OCI-LY7 (cell line): ENCODE measurements at regions not wholly inside any gene's neighbourhood (a gene's known extent, or its start where the extent isn't known, plus 50 kb on each side); places are given as distances from the start of the nearest gene placed in this dataset.

Source experiments
- BruUV-seq: library from RNA; stranded (reverse); fragments of 400-500 nt; replicated peaks from 2 replicates; lab custom pipeline; 2021; lab: Mats Ljungman, UMichigan
- CTCF ChIA-PET: fragments of 300-600 bp; sonication (Branson Sonifier 250); formaldehyde crosslinking; loops from one replicate; lab custom pipeline; 2022; ENCODE audit warnings: antibody characterized with exemption; ENCODE audit not compliant: unreplicated experiment; lab: Charles Lee
- POLR2A ChIA-PET: fragments of 300-600 bp; sonication (Branson Sonifier 250); formaldehyde crosslinking; loops from one replicate; lab custom pipeline; 2022; ENCODE audit warnings: antibody characterized with exemption; lab: Charles Lee
- DNase-seq: peaks from one replicate; pipeline ENCODE4 v3.0.0-alpha.2; 2015; ENCODE audit warnings: low spot score
- H2AFZ ChIP-seq: fragments of 200-600 bp; sonication (generic), shearing (Covaris generic); 2 replicates; pipeline ENCODE4 v1.6.1; 2014; ENCODE audit warnings: mild to moderate bottlenecking, antibody characterized with exemption, low read length, moderate library complexity
- H3K27ac ChIP-seq: fragments of 200-600 bp; sonication (generic); 2 replicates; pipeline ENCODE4 v1.5.1; 2014; ENCODE audit warnings: mixed run types, low read depth, mild to moderate bottlenecking, moderate library complexity, low read length, inconsistent platforms; ENCODE audit not compliant: poor library complexity, severe bottlenecking
- H3K36me3 ChIP-seq: fragments of 200-600 bp; sonication (generic); 2 replicates; pipeline ENCODE4 v1.6.1; 2014; ENCODE audit warnings: mild to moderate bottlenecking, antibody characterized with exemption, low read length, moderate library complexity, mixed read lengths; ENCODE audit not compliant: insufficient read depth
- H3K4me1 ChIP-seq: fragments of 200-600 bp; sonication (generic); 2 replicates; pipeline ENCODE4 v1.5.1; 2014; ENCODE audit warnings: mild to moderate bottlenecking, low read length; ENCODE audit not compliant: insufficient read depth, poor library complexity, severe bottlenecking
- H3K4me2 ChIP-seq: fragments of 200-600 bp; sonication (generic); 2 replicates; pipeline ENCODE4 v1.6.1; 2014; ENCODE audit warnings: mild to moderate bottlenecking, low read length
- H3K4me3 ChIP-seq: fragments of 200-600 bp; sonication (generic); 2 replicates; pipeline ENCODE4 v1.5.1; 2014; ENCODE audit warnings: mild to moderate bottlenecking, low read depth, low read length; ENCODE audit not compliant: poor library complexity, severe bottlenecking
- H3K79me2 ChIP-seq: fragments of 200-600 bp; sonication (generic); 2 replicates; pipeline ENCODE4 v1.6.1; 2016; ENCODE audit warnings: low read depth, mild to moderate bottlenecking, low read length, moderate library complexity, mixed read lengths; ENCODE audit not compliant: insufficient read depth
- H3K9me2 ChIP-seq: fragments of 200-600 bp; sonication (generic); 2 replicates; pipeline ENCODE4 v1.6.1; 2016; ENCODE audit warnings: mild to moderate bottlenecking, low read length, mixed read lengths; ENCODE audit not compliant: insufficient read depth
- H3K9me3 ChIP-seq: fragments of 200-600 bp; sonication (generic); 2 replicates; pipeline ENCODE4 v1.6.1; 2014; ENCODE audit warnings: mild to moderate bottlenecking, mixed run types, low read length, mixed read lengths
- H4K20me1 ChIP-seq: fragments of 200-600 bp; sonication (generic); 2 replicates; pipeline ENCODE4 v1.6.1; 2014; ENCODE audit warnings: mild to moderate bottlenecking, antibody characterized with exemption, low read length, moderate library complexity, mixed read lengths; ENCODE audit not compliant: insufficient read depth
- EZH2phosphoT487 ChIP-seq: fragments of 200-600 bp; sonication (generic); IDR thresholded peaks from 2 replicates; pipeline ENCODE4 v1.6.1; 2018; ENCODE audit warnings: low read depth, borderline replicate concordance, mild to moderate bottlenecking, mixed run types, antibody characterized with exemption, low read length, moderate library complexity, mixed read lengths
- intact Hi-C: fragments of 100-400 bp; cut with micrococcal nuclease; formaldehyde crosslinking; loops from one replicate; pipeline ENCODE4 v1.10.0; 2022; ENCODE audit not compliant: unreplicated experiment
- TF ChIP-seq, protein P1 (sequence below): fragments of 200-600 bp; sonication (generic); conservative IDR thresholded peaks from 2 replicates; pipeline ENCODE4 v1.5.1; 2014; ENCODE audit warnings: mild to moderate bottlenecking, antibody characterized with exemption, low read length, moderate library complexity, mixed read lengths

DNA sequence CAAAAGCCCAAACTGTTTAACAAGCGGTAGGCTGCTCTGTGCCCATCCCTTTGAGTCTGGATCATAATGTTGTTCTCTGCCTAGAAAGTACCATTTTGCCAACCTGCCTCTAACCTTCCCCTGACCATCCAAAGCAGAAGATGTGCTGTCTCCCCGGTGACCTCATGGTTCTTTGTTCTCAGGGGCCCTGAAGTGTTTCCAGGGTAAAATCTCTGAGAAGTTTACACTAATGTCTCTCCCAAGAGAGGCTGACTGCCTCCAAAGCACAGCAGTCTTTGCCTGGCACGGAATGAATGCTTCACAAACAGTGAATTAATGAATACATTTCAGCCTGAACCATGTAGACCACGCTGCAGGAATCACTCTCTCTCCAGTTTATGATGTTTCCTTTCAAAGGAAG lies 523.8 kb upstream of the CELF2 start:
- POLR2A ChIA-PET, result no interaction called here
- H3K9me2 ChIP-seq, result no peaks in the 10 kb centered on the region
- intact Hi-C loops, result no loop called here
- no peaks in the 10 kb centered on the region for H3K36me3 ChIP-seq
- DNase-seq, result no peak
- no peak overlapping the region for H3K4me2 ChIP-seq
- no peaks in the 10 kb centered on the region for H3K4me1 ChIP-seq
- no peaks in the 10 kb centered on the region for H4K20me1 ChIP-seq
- H3K79me2 ChIP-seq, result no peaks in the 10 kb centered on the region
- no peak for TF ChIP-seq EZH2phosphoT487
- no peak overlapping the region for H3K27ac ChIP-seq
- BruUV-seq, result no TSS peak
- no peaks in the 10 kb centered on the region for H3K9me3 ChIP-seq
- no peak overlapping the region for H3K4me3 ChIP-seq
- H2AFZ ChIP-seq, result no peak overlapping the region
- CTCF ChIA-PET, result no interaction called here

DNA sequence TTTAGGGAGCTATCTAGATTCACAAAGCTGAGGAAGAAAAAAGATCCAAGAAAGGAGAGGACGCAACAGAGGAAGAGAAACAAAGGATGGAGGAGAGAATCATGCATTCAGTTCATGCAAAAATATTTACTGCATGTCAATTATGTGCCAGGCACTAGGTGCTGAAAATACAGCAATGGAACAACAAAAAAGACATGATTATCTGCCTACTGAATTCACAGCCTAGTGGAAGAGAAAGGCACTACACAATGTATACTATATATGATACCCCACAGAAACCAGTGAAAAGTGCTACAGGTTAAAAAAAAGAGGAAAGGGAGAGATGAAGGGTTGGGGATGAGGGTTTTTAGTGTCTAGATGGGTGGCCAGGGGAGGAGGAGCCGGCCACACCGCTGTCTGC lies 520.4 kb upstream of the CELF2 start:
- TF ChIP-seq, protein P1, sequence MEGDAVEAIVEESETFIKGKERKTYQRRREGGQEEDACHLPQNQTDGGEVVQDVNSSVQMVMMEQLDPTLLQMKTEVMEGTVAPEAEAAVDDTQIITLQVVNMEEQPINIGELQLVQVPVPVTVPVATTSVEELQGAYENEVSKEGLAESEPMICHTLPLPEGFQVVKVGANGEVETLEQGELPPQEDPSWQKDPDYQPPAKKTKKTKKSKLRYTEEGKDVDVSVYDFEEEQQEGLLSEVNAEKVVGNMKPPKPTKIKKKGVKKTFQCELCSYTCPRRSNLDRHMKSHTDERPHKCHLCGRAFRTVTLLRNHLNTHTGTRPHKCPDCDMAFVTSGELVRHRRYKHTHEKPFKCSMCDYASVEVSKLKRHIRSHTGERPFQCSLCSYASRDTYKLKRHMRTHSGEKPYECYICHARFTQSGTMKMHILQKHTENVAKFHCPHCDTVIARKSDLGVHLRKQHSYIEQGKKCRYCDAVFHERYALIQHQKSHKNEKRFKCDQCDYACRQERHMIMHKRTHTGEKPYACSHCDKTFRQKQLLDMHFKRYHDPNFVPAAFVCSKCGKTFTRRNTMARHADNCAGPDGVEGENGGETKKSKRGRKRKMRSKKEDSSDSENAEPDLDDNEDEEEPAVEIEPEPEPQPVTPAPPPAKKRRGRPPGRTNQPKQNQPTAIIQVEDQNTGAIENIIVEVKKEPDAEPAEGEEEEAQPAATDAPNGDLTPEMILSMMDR, result no peak
- TF ChIP-seq EZH2phosphoT487, result no peak
- Histone ChIP-seq H3K4me3 (no peak overlapping the region), H3K79me2 (no peaks in the 10 kb centered on the region), H3K27ac (no peak overlapping the region), H2AFZ (no peak overlapping the region), H3K36me3 (no peaks in the 10 kb centered on the region), H3K9me2 (no peaks in the 10 kb centered on the region), H3K9me3 (no peaks in the 10 kb centered on the region), H3K4me1 (no peaks in the 10 kb centered on the region), H4K20me1 (no peaks in the 10 kb centered on the region), H3K4me2 (no peak overlapping the region)
- intact Hi-C loops, result no loop called here
- BruUV-seq, result no TSS peak
- POLR2A ChIA-PET, result interaction anchor here (0.7 to 1.1 kb wide), 4 partner anchors 25 to 1434 kb away, joined by 3 to 4 read pairs (median 3); no protein-coding TSS in a partner anchor
- no peak for DNase-seq
- CTCF ChIA-PET, result no interaction called here

DNA sequence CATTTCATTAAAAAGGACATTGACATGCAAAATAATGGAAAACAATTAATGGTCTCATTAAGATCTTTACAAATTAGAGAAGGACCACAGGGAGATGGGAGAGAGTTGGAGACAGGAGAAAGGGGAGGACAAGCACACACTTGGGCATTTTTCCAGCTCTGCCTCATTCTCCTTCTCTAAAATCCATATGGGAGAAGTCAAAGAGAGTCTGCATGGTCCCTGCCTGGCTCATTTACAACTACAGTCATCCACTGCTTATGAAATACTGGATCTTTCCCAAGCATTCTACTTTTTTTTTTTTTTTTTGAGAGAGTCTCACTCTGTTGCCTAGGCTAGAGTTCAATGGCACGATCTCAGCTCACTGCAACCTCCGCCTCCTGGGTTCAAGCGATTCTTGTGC lies 518.9 kb upstream of the CELF2 start:
- BruUV-seq, result no TSS peak
- Histone ChIP-seq H3K36me3 (no peaks in the 10 kb centered on the region), H3K4me3 (no peak overlapping the region), H3K27ac (no peak overlapping the region), H3K9me2 (no peaks in the 10 kb centered on the region; the same call in 1 of the 2 replicates), H3K4me1 (no peaks in the 10 kb centered on the region), H2AFZ (no peak overlapping the region), H3K4me2 (no peak overlapping the region), H3K9me3 (no peaks in the 10 kb centered on the region), H3K79me2 (no peaks in the 10 kb centered on the region), H4K20me1 (no peaks in the 10 kb centered on the region)
- POLR2A ChIA-PET, result interaction anchor here (0.6 kb wide), 1 partner anchor 51 kb away, joined by 3 read pairs; no protein-coding TSS in a partner anchor
- TF ChIP-seq EZH2phosphoT487, result no peak
- TF ChIP-seq, protein P1, result no peak
- intact Hi-C loops, result no loop called here
- CTCF ChIA-PET, result no interaction called here
- no peak for DNase-seq
